Mesothelial cell of epicardium (in vitro differentiated cells): ENCODE measurements at regions not wholly inside any gene's neighbourhood (a gene's known extent, or its start where the extent isn't known, plus 50 kb on each side); places are given as distances from the start of the nearest gene placed in this dataset.

Experiments used
- DNase-seq, 2 experiments: peaks; one replicate each; pipeline ENCODE4 v3.0.0; 2021; ENCODE audit warnings: low spot score in 2 of 2; ENCODE audit not compliant: unreplicated experiment in 2 of 2
- H3K27ac Mint-ChIP-seq: 2 replicates; pipeline ENCODE4 v1.8.0; 2021; ENCODE audit warnings: mixed read lengths
- H3K27me3 Mint-ChIP-seq: 2 replicates; pipeline ENCODE4 v1.8.0; 2021; ENCODE audit warnings: low read depth, mixed read lengths
- H3K36me3 Mint-ChIP-seq: 2 replicates; pipeline ENCODE4 v1.8.0; 2021; ENCODE audit warnings: mixed read lengths
- H3K4me1 Mint-ChIP-seq: 2 replicates; pipeline ENCODE4 v1.8.0; 2021; ENCODE audit warnings: mixed read lengths
- H3K4me3 Mint-ChIP-seq: 2 replicates; pipeline ENCODE4 v1.8.0; 2021; ENCODE audit warnings: mild to moderate bottlenecking, moderate library complexity, mixed read lengths
- H3K9me3 Mint-ChIP-seq: 2 replicates; pipeline ENCODE4 v1.8.0; 2021; ENCODE audit warnings: mixed read lengths
- CTCF ChIP-seq: fragments of 200-600 bp; sonication (generic); IDR thresholded peaks from one replicate; pipeline ENCODE4 v1.5.0; 2021; ENCODE audit warnings: antibody characterized with exemption; ENCODE audit not compliant: unreplicated experiment

DNA sequence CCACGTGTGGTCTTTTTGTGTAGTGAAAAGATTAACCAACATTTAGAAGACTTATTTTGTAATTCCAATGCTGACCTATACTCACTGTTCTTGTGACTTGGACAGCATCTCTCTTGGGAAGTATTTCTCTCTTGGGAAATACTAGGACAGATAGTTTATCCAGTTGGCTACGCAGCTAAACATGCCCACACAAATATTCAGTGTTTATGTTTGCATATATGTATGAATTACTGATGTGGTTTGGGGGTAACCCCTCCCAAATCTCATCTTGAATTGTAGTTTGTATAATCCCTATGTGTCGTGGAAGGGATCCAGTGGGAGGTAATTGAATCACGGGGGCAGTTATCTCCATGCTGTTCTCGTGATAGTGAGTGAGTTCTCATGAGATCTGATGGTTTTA, 2062.3 kb upstream of the CELF4 start:
- DNase-seq, result no peak
- Mint-ChIP-seq H3K27ac (no peak overlapping the region), H3K4me1 (peaks cover 26% of the 10 kb centered on the region), H3K9me3 (no peaks in the 10 kb centered on the region), H3K36me3 (no peaks in the 10 kb centered on the region), H3K27me3 (no peaks in the 10 kb centered on the region), H3K4me3 (no peak overlapping the region)
- no peak for TF ChIP-seq CTCF

DNA sequence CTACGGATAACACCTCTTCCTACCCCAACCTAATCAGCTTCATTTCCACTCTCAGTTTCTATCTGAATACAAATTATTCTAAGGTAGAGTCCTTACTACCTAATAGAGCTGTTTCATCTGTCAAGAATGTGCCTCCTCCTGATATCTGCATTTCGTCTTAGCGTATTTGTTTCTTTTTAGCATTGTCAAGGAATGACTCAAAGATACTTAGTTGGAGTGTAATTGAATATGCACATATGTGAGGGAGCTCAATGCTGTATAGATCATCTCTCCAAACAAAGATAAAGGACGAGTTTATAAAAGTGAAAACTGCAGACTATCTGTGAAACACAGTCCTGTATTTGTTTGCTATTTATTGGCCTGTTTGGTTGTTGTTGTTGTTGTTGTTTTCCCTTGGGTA, 2059.4 kb upstream of the CELF4 start:
- Mint-ChIP-seq H3K4me3 (no peak overlapping the region), H3K9me3 (no peaks in the 10 kb centered on the region), H3K36me3 (no peaks in the 10 kb centered on the region), H3K27me3 (no peaks in the 10 kb centered on the region), H3K4me1 (peaks cover 46% of the 10 kb centered on the region), H3K27ac (no peak overlapping the region)
- no peak for TF ChIP-seq CTCF
- DNase-seq, result no peak

DNA sequence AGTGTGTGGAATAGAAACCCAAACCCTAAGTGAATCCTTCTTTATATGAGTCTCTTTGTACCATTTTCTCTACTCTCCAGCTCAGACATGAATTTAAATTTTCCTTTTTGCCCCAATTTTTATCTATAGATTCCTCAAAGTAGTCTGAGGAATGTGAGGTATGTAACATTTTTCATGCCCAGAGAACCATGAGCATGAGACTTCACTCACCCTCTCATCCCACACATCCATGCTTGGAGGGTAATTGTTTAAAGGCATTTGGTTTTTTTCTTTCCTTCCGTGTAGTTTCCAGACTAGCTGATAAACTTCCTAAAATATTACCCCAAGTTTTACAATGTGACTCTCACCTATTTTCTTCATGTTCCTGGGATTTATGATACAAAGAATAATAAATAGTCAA, 2056.8 kb upstream of the CELF4 start:
- Mint-ChIP-seq H3K9me3 (peaks cover 9% of the 10 kb centered on the region), H3K4me3 (no peak overlapping the region), H3K36me3 (no peaks in the 10 kb centered on the region), H3K4me1 (peaks cover 40% of the 10 kb centered on the region), H3K27ac (peak overlapping the region; percentile 48), H3K27me3 (no peaks in the 10 kb centered on the region)
- no peak for TF ChIP-seq CTCF
- no peak for DNase-seq

DNA sequence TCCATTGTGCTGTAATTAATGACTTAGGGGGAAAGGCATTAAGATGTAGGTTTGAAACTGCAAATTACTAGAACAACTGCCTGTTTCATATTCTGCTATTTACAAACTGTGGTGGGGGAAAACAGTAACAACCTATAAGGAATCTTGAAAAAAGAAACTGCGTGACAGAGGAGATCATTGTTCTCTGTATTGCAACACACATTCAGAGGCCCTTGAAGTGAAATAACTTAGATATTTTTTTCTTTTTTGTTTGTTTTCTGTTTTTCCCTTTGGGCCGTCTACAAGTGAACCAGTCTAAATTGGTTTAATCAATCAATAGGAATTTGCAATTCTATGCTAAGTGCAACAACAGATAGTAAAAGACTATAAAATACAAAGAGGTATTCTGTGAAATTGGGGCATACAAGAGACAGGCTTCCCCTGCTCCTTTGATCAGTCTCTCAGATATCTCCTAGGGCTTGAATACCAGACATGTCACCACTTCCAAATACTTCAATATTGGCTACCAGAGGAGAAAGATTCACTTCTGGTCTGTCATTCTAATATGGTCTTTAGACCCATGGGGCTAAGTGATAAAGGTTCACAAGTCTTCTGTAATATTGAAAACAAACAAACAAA, 2055.1 kb upstream of the CELF4 start:
- no peaks in the 10 kb centered on the region for H3K27me3 Mint-ChIP-seq
- DNase-seq, result no peak
- H3K9me3 Mint-ChIP-seq, result peaks cover 9% of the 10 kb centered on the region
- no peak overlapping the region for H3K4me3 Mint-ChIP-seq
- TF ChIP-seq CTCF, result no peak
- no peaks in the 10 kb centered on the region for H3K36me3 Mint-ChIP-seq
- peaks cover 38% of the 10 kb centered on the region for H3K4me1 Mint-ChIP-seq
- no peak overlapping the region for H3K27ac Mint-ChIP-seq

- Mint-ChIP-seq H3K27ac (no peak overlapping the region), H3K36me3 (no peaks in the 10 kb centered on the region), H3K27me3 (no peaks in the 10 kb centered on the region), H3K4me1 (peaks cover 24% of the 10 kb centered on the region), H3K9me3 (peaks cover 9% of the 10 kb centered on the region), H3K4me3 (no peak overlapping the region)
- DNase-seq, result no peak
- no peak for TF ChIP-seq CTCF
Measured at GRCh38 chr18:39618265-39619003, 2052.8 kb upstream of the CELF4 start.
